Panc1 (cell line): ENCODE measurements at regions not wholly inside any gene's neighbourhood (a gene's known extent, or its start where the extent isn't known, plus 50 kb on each side); places are given as distances from the start of the nearest gene placed in this dataset.

Source experiments
- ATAC-seq: fragments of 200-7000 bp; cut with Tn5 transposase; 2 replicates; pipeline ENCODE4 v1.9.1; 2020; ENCODE audit warnings: mild to moderate bottlenecking, moderate library complexity
- BruUV-seq: library from RNA; stranded (reverse); fragments of 400-500 nt; replicated peaks from 2 replicates; lab custom pipeline; 2021; lab: Mats Ljungman, UMichigan
- CTCF ChIA-PET: fragments of 300-600 bp; sonication (Branson Sonifier 250); formaldehyde crosslinking; loops from one replicate; lab custom pipeline; 2022; ENCODE audit warnings: antibody characterized with exemption; lab: Charles Lee
- POLR2A ChIA-PET: fragments of 300-600 bp; sonication (Branson Sonifier 250); formaldehyde crosslinking; loops from one replicate; lab custom pipeline; 2022; ENCODE audit warnings: antibody characterized with exemption; lab: Charles Lee
- DNase-seq: peaks from one replicate; pipeline ENCODE4 v3.0.0-alpha.2; 2010; ENCODE audit warnings: low read depth, low spot score
- H3K27ac ChIP-seq: 2 replicates; pipeline ENCODE4 v1.5.1; 2011; ENCODE audit warnings: mild to moderate bottlenecking, low read length, inconsistent platforms
- H3K27me3 ChIP-seq: fragments of 200-500 bp; sonication (Bioruptor generic); 2 replicates; pipeline ENCODE4 v1.6.0; 2014; ENCODE audit warnings: low read length, inconsistent platforms; ENCODE audit not compliant: control insufficient read depth, insufficient read depth
- H3K36me3 ChIP-seq: fragments of 200-500 bp; sonication (Bioruptor generic); 2 replicates; pipeline ENCODE4 v1.5.1; 2014; ENCODE audit warnings: inconsistent platforms, mild to moderate bottlenecking, low read length, moderate library complexity; ENCODE audit not compliant: control insufficient read depth, insufficient read depth
- H3K4me1 ChIP-seq: 2 replicates; pipeline ENCODE4 v1.5.1; 2011; ENCODE audit warnings: inconsistent platforms, mild to moderate bottlenecking, low read length, moderate library complexity; ENCODE audit not compliant: control insufficient read depth, insufficient read depth
- H3K4me3 ChIP-seq, 2 experiments: 2 replicates each; pipeline ENCODE4 v1.5.1; 2011 to 2012; ENCODE audit warnings: low read depth in 2 of 2, low read length in 2 of 2, mild to moderate bottlenecking in 2 of 2, inconsistent platforms in 1 of 2, moderate library complexity in 1 of 2
- H3K9me3 ChIP-seq: fragments of 200-500 bp; sonication (Bioruptor generic); 2 replicates; pipeline ENCODE4 v1.5.1; 2014; ENCODE audit warnings: low read depth, mild to moderate bottlenecking, inconsistent platforms, low read length, moderate library complexity; ENCODE audit not compliant: control insufficient read depth, insufficient read depth
- POLR2AphosphoS5 ChIP-seq: IDR thresholded peaks from 2 replicates; pipeline ENCODE4 v1.6.1; 2012; ENCODE audit warnings: mild to moderate bottlenecking, low read depth, low read length, moderate library complexity
- SIN3A ChIP-seq: IDR thresholded peaks from 2 replicates; pipeline ENCODE4 v1.6.1; 2012; ENCODE audit warnings: low read depth, mild to moderate bottlenecking, low read length, moderate library complexity, borderline replicate concordance; ENCODE audit not compliant: insufficient read depth
- TCF7L2 ChIP-seq: IDR thresholded peaks from 2 replicates; pipeline ENCODE4 v1.6.1; 2011; ENCODE audit warnings: mild to moderate bottlenecking, low read depth, low read length, inconsistent platforms
- in situ Hi-C: cut with HindIII; loops from 2 replicates; pipeline ENCODE4 v1.10.0; 2016; ENCODE audit warnings: low sequenced_read_pairs, low pct_unique_long_range_greater_than_20kb
- intact Hi-C: fragments of 100-400 bp; cut with micrococcal nuclease; formaldehyde crosslinking; loops from one replicate; pipeline ENCODE4 v1.10.0; 2022; ENCODE audit not compliant: unreplicated experiment
- TF ChIP-seq, protein P1 (sequence below): fragments of 450-650 bp; IDR thresholded peaks from 2 replicates; pipeline ENCODE4 v1.5.1; 2017; ENCODE audit warnings: mild to moderate bottlenecking
- TF ChIP-seq, protein P2 (sequence below), 2 experiments: IDR thresholded peaks; 2 replicates each; pipeline ENCODE4 v1.6.1; 2011 to 2012; ENCODE audit warnings: low read depth in 2 of 2, control low read depth in 1 of 2, low read length in 1 of 2, mild to moderate bottlenecking in 1 of 2, moderate library complexity in 1 of 2; ENCODE audit not compliant: insufficient read depth in 1 of 2

DNA sequence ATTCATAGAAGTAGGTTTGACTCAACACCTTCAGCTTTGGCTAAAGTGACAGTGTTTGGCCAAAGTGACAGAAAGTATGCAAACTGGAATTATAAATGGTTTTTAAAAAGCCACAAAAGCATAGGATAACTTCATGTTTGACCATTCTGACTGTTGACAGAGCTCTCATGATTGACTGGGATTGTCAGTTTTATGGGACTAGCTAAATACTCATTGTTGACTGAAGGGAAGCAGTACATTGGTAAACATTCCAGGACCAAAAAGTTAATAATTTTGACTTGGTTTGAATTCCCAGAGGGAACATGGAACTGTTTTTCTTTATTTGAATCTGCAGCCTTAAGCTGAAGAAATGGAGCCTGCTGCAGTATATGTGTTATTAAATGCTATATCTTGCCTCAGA is 84.6 kb upstream of the STEAP4 start:
- ChIA-PET POLR2A (no interaction called here), CTCF (no interaction called here)
- H3K9me3 ChIP-seq = no peaks in the 10 kb centered on the region
- BruUV-seq = no TSS peak
- in situ Hi-C loops = no loop called here
- no peaks in the 10 kb centered on the region for H3K4me1 ChIP-seq
- H3K36me3 ChIP-seq = no peaks in the 10 kb centered on the region
- TF ChIP-seq, protein P1, sequence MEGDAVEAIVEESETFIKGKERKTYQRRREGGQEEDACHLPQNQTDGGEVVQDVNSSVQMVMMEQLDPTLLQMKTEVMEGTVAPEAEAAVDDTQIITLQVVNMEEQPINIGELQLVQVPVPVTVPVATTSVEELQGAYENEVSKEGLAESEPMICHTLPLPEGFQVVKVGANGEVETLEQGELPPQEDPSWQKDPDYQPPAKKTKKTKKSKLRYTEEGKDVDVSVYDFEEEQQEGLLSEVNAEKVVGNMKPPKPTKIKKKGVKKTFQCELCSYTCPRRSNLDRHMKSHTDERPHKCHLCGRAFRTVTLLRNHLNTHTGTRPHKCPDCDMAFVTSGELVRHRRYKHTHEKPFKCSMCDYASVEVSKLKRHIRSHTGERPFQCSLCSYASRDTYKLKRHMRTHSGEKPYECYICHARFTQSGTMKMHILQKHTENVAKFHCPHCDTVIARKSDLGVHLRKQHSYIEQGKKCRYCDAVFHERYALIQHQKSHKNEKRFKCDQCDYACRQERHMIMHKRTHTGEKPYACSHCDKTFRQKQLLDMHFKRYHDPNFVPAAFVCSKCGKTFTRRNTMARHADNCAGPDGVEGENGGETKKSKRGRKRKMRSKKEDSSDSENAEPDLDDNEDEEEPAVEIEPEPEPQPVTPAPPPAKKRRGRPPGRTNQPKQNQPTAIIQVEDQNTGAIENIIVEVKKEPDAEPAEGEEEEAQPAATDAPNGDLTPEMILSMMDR = no peak
- TF ChIP-seq TCF7L2 (no peak), SIN3A (no peak), POLR2AphosphoS5 (no peak)
- TF ChIP-seq, protein P2, sequence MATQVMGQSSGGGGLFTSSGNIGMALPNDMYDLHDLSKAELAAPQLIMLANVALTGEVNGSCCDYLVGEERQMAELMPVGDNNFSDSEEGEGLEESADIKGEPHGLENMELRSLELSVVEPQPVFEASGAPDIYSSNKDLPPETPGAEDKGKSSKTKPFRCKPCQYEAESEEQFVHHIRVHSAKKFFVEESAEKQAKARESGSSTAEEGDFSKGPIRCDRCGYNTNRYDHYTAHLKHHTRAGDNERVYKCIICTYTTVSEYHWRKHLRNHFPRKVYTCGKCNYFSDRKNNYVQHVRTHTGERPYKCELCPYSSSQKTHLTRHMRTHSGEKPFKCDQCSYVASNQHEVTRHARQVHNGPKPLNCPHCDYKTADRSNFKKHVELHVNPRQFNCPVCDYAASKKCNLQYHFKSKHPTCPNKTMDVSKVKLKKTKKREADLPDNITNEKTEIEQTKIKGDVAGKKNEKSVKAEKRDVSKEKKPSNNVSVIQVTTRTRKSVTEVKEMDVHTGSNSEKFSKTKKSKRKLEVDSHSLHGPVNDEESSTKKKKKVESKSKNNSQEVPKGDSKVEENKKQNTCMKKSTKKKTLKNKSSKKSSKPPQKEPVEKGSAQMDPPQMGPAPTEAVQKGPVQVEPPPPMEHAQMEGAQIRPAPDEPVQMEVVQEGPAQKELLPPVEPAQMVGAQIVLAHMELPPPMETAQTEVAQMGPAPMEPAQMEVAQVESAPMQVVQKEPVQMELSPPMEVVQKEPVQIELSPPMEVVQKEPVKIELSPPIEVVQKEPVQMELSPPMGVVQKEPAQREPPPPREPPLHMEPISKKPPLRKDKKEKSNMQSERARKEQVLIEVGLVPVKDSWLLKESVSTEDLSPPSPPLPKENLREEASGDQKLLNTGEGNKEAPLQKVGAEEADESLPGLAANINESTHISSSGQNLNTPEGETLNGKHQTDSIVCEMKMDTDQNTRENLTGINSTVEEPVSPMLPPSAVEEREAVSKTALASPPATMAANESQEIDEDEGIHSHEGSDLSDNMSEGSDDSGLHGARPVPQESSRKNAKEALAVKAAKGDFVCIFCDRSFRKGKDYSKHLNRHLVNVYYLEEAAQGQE (IDR thresholded peaks at IDR 0.05; ENCODE audit: insufficient read depth in 1 of 2, low read depth in 2 of 2, low read length in 1 of 2) = no peak
- H3K4me3 ChIP-seq = no peak overlapping the region
- ATAC-seq = no peak
- no peak for DNase-seq
- no peaks in the 10 kb centered on the region for H3K27me3 ChIP-seq
- H3K27ac ChIP-seq = no peak overlapping the region
- intact Hi-C loops = no loop called here

DNA sequence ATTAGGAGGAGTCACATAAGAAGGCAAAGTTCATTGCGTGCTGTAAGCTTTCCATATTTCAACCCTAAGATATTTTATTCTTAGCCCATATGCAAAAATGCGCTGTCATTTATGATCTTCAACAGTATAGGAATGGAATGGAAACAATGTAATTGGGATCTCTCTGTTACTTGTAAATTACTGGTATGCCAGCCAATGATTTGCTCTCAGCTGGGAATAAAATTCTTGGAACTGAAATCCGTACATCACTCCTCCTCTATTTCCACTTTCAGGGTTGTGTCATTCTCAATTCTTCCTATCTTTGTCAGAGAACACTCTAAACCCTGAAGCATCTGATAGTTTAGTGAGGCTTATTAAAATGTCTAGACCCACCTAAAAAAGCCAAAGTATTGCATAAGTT is 80.7 kb upstream of the STEAP4 start:
- ChIA-PET CTCF (no interaction called here), POLR2A (no interaction called here)
- intact Hi-C loops = no loop called here
- Histone ChIP-seq H3K4me1 (no peaks in the 10 kb centered on the region), H3K9me3 (no peaks in the 10 kb centered on the region), H3K4me3 (no peak overlapping the region), H3K36me3 (no peaks in the 10 kb centered on the region), H3K27ac (no peak overlapping the region), H3K27me3 (no peaks in the 10 kb centered on the region)
- TF ChIP-seq, protein P2 (IDR thresholded peaks at IDR 0.05; ENCODE audit: insufficient read depth in 1 of 2, low read depth in 2 of 2, low read length in 1 of 2) = no peak
- TF ChIP-seq, protein P1 = no peak
- TF ChIP-seq SIN3A (no peak), TCF7L2 (no peak), POLR2AphosphoS5 (no peak)
- no TSS peak for BruUV-seq
- DNase-seq = no peak
- in situ Hi-C loops = no loop called here
- no peak for ATAC-seq
